ENCODE measurements at regions not wholly inside any gene's neighbourhood (a gene's known extent, or its start where the extent isn't known, plus 50 kb on each side); places are given as distances from the start of the nearest gene placed in this dataset.

DNA sequence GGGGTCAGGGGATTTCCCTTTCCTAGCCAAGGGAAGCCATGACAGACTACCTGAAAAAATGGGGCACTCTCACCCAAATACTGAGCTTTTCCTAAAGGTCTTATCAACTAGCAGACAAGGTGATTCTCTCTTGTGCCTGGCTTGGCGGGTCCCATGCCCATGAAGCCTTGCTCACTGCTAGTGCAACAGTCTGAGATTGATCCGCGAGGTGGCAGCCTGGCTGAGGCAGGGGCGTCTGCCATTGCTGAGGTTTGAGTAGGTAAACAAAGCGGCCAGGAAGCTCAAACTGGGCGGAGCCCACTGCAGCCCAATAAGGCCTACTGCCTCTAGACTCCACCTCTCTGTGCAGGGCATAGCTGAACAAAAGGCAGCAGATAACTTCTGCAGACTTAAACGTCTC is 152.6 kb upstream of the PMFBP1 start:
- no peak for DNase-seq (ENCODE audit: low spot score)

DNA sequence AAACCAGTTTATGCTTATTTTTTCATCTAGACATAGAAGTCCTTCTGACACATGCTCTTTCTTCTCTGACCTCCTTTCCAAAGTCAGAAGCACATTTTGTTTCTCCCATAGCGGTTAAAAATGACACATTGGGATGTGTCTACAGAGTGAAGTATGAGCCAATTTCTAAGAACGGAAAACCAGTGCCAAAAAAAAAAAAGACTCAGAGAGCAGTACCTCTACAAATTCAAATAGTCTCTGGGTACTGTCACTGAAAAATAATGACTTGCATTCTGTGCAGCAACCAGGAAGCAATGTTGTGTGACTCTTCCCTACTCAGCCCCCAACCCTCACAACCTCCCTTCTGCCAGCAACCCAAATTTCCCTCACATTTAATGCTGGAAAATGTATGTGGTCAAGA is 145.5 kb upstream of the PMFBP1 start:
- DNase-seq (ENCODE audit: low spot score), result no peak

DNA sequence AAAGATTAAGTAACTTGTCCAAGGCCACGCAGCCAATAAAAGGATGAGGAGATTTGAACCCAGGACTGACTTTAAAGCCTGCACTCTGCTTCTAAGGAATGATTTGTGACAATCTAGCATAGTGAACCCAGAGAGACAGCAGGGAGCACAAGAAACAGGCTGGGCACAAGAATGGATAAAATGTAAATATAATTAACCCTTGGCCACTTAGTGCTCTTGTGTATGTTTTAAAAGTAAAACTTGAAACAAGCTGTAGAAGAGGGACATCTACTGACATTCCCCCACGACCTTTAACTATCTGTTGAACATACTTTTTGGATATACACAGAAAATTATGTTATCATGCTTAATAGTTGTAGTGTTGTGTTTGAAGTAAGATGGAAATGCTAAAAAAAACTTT is 141.9 kb upstream of the PMFBP1 start:
- no peak for DNase-seq (ENCODE audit: low spot score)

DNA sequence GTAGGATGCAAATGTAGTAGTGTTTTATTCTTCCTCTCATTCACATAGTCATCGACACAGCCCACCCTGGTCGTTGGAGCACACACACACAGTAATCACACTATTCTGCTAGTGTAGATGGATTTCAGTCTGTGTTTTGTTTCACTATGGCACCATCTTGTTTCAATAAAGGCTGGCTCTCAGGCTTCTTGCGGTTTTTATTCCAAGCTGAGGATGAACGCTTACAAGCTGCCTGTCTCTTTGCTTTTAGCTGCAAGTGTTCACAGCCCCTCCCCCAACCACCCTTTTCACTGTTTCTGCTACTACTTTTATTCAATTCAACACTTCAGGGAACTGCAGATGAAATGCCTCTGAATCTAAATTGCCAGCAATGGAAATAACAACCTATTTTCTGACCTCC is 140.9 kb upstream of the PMFBP1 start:
- no peak for DNase-seq (ENCODE audit: low spot score)

DNA sequence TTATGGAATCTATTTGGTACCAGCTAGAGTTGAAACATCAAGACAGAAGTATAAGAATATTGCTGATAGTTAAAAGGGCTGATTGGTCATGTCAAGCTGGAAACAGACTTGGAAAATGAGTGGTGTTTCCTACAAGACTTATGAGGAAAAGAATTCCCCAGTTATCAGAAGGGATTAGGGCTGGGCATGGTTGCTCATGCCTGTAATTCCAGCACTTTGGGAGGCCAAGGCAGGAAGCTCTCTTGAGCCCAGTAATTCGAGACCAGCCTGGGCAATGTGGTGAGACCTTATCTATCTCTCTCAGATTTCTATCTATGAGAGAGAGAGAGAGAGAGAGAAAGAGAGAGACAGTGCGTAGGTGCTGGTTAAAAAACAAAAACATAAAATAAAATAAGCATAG is 139.5 kb upstream of the PMFBP1 start:
- DNase-seq (ENCODE audit: low spot score), result no peak

DNA sequence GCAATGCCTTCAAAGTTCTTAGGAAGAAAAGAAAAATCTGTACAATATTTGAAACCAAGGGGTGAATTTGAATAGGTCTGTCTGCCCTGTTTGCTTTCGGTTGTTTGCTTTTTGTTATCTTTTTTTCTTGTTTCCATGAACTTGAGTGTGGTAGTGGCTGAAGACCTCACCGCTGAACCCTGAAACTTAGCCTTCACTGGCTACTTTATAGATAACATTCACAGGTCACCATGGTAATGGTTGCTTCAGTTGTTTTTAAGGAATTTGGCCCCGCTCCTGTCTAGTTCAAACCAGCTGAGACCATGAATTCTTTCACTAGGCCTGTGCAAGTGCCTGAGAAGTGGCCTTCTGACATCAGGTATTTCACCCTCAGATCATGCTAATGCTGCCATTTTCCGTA is 137.0 kb upstream of the PMFBP1 start:
- no peak for DNase-seq (ENCODE audit: low spot score)

DNA sequence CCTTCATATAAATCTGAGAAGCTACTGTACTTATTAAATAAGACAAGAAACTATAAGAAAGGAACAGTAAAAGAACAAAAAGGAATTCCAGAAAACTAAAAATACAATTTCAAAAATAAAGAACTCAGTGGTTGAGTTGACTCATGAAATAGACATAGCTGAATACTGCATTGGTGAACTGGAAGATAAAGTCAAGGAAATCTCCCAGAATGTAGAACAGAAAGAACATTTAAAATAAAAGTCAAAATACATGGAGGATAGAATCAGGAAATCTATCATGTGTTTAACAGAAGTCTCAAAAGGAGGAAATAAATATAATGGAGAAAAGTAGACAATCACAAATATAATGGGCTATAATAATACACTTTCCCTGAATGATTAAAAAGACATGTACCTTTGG is 136.4 kb upstream of the PMFBP1 start:
- no peak for DNase-seq (ENCODE audit: low spot score)

DNA sequence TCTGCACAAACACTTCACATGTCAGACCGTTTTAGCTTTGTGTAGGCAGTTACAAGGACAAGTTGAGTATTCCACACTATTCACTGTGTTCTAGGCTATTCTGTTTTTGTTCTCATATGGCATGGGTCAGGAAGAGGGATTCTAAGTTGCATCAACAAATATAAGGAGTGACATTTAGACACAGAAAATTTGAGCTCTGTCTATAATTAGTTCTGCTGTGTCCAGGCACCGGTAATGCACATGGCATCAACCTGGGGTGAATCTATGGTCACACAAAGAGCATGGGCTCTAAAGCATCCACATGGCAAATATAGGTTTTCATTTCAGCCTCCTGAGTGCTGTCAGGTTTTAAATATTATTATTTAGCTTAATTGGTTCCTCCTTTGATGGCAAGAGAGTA is 130.4 kb upstream of the PMFBP1 start:
- no peak for DNase-seq (ENCODE audit: low spot score)

DNA sequence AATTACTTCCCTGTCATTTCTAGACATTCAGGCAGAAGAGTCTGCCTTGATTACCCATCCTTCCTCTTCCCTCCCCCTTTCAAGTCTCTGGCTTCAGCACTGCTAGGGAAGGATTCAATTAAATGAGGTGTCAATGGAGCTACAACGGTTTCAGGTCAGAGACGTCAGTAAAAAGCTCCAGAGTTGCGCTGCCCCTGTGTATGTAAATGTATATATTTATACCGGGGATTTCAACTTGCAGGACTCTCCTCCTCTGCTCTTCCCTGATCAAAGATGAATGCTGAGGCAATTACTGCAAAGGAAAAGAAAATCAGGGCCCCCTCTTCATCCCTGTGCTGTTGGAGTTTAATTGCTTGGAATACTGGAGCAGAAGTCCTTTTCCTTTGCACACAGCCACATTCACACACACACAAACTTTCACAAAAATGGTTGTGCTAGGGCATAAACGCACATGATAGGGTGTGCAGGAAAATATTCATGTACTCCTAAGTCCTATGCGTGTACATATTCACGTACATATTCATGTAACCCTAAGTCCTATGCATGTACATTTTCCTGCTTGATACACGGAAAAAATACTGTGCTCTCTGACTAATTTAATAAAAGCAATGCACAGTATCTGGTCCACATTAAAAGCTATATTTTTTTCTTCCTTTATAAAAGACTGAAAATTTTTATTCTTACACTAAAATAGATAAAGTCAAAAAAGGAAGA is 129.7 kb upstream of the PMFBP1 start:
- no peak for DNase-seq (ENCODE audit: low spot score)

DNA sequence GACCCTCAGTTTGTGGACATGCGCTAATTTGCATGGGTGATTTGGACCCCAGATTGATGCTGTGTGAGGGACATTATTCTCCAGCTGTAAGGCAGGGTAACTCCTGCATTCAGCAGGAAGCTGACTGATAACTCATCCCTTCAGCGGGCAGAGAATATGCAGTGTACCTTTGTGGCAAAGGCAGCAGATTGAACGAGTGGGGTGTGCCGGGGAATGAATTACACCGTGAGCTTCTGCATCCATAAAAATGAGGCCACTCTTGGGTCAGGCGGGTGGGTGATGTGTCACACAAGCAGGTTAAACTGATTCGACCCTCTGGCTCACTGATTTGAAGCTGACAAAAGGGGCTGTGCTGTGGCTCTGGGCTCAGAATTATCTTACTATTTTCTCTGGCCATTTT is 128.9 kb upstream of the PMFBP1 start:
- no peak for DNase-seq (ENCODE audit: low spot score)

DNA sequence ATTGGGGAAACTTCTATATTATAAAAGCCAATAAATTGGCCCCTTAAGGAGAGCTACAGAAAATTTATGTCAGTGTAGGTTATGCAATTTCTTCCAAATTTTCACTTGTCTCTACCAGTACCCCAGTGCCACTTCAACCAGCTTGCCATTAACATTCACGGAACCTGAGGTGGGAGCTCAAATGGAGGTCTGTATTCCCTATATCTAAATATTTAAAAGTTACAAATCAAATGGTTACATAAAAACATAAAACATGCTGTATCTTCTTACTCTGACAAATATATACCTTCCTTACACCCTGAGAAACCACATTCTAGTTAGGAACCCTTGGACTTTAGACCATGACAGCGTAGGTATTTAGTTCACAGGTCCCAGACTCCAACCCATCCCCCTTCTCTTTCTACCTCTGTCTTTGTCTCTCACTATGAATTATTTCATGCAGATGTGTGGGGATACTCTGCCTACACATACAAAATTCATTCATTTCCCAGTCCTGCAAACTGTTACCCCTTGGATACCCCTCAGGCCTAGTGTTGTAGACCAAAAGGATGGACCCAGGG is 127.8 kb upstream of the PMFBP1 start:
- DNase-seq (ENCODE audit: low spot score), result no peak

DNA sequence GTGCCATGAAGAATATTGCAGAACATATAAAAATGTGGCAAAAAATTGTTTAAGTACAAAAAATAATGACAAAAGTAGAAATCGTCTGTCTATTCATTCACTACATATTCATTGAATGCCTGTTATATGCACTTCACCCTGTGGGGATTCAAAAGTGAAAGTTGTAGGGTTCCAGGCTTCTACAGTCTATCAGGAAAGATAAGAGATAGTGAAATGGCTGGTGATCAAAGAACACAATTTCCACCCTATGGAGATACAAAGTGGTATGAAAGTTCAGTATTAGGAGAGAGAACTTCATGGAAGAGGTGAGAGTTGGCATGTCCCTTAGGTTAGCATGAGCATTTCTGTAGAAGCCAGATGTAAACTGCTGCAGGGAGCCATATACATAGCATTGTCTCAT is 127.0 kb upstream of the PMFBP1 start:
- DNase-seq (ENCODE audit: low spot score), result no peak

DNA sequence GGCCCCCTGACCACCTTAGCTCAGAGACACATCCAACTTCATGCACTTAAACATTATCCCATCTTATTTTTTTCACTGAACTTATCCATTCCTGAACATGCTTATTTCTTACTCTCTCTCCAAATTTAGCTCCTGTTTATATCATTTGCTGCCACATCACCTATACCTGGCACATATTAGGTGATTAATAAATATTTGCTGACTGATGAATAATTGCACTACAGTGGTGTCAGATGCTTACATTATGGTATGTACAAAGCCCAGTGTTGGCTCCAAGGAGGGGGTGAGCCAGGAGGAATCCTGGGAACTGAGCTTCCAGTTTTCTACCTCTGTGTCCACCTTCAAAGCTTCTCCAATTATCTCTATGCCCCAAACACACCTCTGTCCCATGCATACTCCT is 124.0 kb upstream of the PMFBP1 start:
- no peak for DNase-seq (ENCODE audit: low spot score)

DNA sequence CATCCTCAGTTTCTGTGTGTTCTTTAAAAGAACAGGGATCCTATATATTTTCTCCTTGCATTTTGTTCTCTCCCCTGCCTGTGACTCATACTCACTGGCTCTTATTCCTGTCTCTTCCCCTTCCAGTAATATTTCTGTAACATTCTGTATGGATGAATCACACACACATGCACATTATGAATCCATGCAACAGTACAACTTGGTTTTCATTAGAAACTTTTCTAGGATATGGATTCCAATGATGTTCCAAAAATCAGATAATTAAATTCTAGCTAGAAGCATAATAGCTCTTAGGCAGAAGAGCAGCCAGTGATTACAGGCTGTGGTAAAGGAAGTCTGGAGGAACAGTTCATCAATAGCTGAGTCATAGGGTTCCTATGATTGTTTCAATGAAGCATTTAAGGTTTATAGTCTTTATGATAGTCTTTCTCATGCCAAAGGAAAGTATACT is 119.6 kb upstream of the PMFBP1 start:
- DNase-seq (ENCODE audit: low spot score), result no peak

DNA sequence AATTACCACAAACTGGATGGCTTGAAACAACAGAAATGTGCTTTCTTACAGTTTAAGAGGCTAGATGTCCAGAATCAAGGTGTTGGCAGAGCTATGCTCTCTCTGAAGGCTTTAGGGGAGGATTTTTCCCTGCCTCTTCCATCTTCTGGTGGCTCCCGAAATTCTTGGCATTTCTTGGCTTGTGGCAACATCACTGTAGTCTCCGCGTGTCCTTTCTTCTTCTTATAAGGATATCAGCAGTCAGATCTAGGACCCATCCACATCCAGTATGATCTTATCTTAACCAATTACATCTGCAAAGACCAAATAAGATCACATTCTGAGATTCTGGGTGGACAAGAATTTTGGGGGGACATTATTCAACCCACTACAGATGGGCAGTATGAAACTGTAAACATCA is 119.2 kb upstream of the PMFBP1 start:
- no peak for DNase-seq (ENCODE audit: low spot score)

DNA sequence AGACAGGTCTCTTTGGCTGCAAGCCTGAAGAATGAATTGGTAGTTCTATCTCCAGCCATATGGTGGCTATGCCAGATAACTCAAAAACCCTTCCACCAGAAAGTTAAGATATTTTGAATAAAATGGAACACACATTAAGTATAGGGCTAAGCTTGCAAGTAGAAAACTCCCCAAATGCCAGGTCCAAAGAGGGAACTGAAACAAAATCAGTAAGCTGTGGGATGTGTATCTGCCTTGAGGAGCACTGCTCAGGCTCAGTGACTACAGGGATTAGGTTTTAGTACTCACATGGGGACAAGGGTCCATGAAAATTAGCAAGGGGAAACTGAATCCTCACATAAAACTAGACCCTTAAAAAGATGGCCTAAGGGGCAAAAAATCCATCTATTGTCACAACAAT is 115.7 kb upstream of the PMFBP1 start:
- DNase-seq (ENCODE audit: low spot score), result no peak

DNA sequence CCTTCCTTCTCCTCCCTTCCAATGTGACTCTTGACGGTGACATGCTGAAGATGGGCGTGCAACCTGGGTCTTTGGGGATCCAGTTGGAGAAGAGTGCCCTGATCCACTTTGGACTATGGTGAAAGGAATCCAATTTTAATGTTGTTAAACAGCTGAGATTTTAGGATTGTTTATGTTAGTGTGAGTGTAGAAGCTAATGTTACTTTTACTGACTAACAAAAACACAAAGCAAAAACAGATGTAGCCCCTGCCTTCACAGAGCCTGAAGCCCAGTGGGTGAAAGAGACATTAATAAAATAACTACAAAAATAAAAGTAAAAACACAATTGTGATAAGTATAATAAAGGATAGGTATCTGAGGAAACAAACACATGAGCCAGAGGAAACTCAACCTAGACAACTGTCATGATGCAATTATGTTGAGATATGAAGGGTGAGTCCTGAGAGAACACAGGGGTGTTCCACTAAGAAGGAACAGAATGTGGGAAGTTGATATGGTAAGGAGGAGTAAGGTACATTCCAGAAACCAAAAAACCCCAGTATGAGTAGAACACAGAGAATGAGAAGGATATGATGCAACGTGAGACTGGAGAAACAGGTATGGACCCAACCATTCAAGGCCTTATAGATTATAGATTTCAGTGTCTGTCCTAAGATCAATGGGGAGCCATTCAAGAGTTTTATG is 115.1 kb upstream of the PMFBP1 start:
- no peak for DNase-seq (ENCODE audit: low spot score)

DNA sequence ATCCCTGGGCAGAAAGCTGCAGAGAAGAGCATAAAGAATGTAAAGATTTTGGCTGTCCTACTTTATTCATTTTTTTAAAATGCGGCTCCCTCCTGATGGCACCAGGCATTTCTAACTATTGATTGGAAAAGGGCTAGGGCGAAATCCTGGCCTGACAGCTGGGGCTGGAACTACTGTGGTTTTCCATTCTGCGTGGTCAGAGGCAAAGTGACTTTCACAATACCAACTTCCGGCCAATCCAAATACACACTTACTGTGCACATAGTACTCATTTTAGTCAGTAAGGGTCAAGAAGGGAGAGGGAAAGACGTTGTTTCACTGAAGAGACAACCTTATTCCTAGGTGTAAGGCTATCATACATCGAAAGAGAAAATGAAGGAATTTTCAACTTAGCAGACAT is 113.8 kb upstream of the PMFBP1 start:
- DNase-seq (ENCODE audit: low spot score), result no peak

DNA sequence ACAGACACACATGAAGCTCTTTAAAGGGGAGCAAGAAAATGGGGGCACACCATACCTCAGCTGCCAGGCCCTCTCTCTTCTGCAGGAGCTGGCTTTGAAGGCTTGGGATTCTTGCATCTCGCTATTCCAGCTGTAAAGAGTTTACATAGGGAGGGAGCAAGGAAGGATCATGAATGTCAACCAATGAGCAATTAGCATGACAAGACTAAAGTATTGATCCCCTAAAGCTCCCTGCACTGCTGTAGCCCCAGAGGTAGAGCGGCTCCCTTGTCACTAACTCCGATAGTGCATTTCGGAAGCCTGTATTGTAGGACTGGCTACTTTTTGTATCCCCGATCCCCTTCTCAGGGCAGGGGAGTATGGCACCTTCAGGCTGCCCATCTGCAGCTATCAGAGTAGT is 113.4 kb upstream of the PMFBP1 start:
- peak; percentile 52 for DNase-seq (ENCODE audit: low spot score)

DNA sequence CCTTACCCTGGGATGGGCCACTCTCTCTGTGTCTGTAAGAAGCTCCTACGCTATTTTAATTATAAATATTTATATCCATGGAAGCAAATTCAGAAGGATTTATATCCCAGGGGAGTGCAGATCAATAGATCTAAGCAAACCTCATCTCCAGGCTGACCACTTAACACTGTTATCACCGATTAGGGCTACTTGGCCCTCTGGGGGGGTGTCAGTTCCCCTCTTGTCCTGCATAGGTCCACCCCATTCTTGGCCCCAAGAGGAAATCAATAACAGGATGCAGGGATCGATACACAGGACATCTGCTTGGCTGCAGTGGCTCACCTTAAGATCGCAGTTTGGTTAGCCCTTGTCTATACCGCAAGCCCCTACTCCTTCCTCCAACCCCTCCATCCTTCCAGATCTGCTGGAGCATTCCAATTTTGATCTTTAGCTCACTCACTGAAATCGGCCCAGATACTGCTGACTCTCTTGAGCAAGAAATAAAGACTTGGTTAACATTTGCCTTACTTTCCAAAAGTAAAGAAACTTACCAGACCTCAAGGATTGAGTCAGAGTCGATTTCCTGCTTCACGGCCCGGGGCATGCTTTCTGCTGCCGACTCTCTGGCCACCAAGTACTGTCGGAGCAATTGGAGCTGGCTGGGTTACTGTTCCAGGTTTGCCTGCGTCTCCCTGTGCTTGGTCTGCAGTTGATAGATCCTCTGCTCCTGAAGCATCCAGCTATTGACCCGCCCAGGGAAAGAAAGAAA is 112.3 kb upstream of the PMFBP1 start:
- no peak for DNase-seq (ENCODE audit: low spot score)

DNA sequence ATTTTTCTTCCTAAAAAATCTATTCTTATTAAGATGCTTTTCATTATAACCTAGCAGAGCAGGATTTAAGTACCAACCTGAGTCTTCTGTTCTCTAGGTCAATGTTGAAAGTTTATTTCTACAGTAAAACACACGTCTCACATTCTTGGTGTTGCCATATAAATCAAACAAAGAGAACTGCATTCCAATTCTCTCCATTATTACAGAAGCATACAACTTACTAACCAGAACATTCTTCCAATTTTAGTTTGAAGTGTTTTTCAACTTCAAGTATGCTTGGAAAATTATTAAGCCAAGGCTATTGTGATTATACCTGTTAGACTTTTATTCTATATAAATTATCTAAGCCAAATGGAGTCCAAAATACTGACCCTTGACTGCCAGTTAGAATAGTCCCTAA is 110.4 kb upstream of the PMFBP1 start:
- no peak for DNase-seq (ENCODE audit: low spot score)

DNA sequence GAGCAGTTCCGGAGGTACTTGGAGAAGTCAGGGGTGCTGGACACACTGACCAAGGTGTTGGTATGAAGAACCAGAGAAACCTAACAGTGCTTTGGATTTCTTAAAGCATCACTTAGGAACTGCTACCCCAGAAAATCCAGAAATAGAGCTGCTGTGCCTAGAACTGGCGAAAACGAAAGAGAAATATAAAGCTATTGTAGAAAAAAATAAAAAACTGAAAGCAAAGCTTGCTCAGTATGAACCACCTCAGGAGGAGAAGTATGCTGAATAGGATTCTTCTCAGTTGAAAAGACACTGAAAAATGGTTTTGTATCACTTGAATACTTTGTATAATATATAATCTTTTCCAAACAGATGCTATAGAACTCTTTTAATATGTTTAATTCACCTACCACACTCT is 106.3 kb upstream of the PMFBP1 start:
- DNase-seq (ENCODE audit: low spot score), result no peak

DNA sequence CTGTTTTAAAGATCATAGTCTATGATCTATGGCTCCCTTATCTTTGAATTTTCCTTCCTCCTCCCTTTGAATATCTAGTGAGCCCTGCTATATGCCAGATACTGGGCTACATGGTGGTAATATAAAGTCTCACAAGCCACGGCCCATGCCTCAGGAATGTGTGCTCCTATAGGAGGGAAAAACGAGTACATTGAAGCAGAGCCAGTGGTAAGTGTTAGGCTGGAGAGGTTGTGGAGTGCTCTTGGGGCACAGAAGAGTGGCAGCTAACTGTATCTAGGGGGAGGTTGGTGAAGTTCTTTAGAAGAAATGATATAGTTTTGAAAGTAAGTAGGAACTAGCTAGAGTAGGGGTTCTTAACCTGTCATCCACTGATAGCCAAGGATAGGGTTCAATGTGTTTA is 105.8 kb upstream of the PMFBP1 start:
- DNase-seq (ENCODE audit: low spot score), result no peak
